ENCODE measurements at regions not wholly inside any gene's neighbourhood (a gene's known extent, or its start where the extent isn't known, plus 50 kb on each side); places are given as distances from the start of the nearest gene placed in this dataset.

DNA sequence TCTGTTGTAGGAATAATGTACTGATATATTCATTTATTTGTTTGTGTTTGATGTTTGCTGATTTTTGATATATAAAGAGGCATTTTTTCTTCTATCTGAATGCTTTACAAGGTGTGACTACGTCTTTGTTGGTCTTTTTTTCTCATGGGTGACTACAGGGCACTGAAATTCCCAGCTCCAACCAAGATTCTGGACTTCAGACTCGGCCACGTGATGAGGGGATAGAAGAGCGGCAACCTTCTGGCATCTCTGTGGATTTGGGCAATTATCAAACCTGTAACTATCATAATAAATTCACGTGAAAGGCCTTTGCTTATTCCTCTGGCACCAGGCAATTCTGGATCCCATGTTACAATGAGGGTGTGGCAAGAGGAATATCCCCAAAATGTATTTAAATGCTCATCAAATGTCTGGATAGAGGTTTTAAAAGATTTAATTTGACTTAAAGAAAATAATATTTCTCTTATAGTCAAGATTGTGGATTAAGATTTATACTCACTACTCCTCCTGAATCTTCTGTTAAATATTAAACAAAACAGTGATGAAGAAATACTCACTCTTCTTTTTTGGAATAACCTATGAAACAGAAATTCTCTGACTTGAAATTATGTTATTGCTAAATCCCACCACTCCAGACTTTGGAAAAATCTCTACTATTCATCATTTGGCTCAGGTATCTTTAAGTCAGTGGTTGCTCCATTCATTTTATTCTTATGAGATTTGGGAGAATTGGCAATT lies 276.3 kb downstream of the GPR37 start:
- H3K27ac Mint-ChIP-seq = no peak overlapping the region
- no peaks in the 10 kb centered on the region for H3K36me3 Mint-ChIP-seq
- H3K9me3 Mint-ChIP-seq = peaks cover 6% of the 10 kb centered on the region
- H3K4me1 Mint-ChIP-seq = no peaks in the 10 kb centered on the region
- no peak overlapping the region for H3K4me3 Mint-ChIP-seq
- H3K27me3 Mint-ChIP-seq = no peaks in the 10 kb centered on the region
- ATAC-seq = no peak

DNA sequence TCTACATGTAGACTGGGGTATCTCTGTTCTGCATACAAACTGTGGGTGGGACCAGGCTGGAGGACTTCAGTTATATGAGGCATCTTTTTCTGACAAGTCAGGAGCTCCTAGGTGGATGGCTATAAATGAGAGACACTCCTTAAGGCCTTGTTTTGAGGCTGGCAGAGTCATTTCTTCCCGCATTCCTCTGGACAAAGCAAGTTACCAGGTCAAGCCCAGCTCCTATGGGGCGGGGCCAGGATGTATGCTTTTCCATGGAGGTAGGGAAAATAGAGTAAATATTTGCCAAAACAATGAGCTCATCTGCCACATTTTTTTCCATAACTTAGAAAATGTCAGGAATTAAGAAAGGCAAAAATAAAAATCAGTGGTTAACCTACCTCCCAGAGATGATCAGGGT lies 283.4 kb downstream of the GPR37 start:
- peaks cover 3% of the 10 kb centered on the region for H3K9me3 Mint-ChIP-seq
- no peaks in the 10 kb centered on the region for H3K36me3 Mint-ChIP-seq
- no peak overlapping the region for H3K27ac Mint-ChIP-seq
- no peak for ATAC-seq
- no peaks in the 10 kb centered on the region for H3K4me1 Mint-ChIP-seq
- no peaks in the 10 kb centered on the region for H3K27me3 Mint-ChIP-seq
- no peak overlapping the region for H3K4me3 Mint-ChIP-seq

DNA sequence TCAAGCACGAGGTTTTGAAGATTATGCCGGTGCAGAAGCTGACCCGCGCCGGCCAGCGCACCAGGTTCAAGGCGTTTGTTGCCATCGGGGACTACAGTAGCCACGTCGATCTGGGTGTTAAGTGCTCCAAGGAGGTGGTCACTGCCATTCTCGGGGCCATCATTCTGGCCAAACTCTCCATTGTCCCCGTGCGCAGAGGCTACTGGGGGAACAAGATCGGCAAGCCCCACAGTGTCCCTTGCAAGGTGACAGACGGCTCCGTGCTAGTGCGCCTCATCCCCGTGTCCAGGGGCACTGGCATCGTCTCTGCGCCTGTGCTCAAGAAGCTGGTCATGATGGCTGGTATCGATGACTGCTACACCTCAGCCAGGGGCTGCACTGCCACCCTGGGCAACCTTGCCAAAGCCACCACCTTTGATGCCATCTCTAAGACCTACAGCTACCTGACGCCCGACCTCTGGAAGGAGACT lies 284.7 kb downstream of the GPR37 start:
- Mint-ChIP-seq H3K4me3 (no peak overlapping the region), H3K4me1 (no peaks in the 10 kb centered on the region), H3K36me3 (no peaks in the 10 kb centered on the region), H3K27me3 (no peaks in the 10 kb centered on the region), H3K27ac (no peak overlapping the region), H3K9me3 (peaks cover 6% of the 10 kb centered on the region)
- no peak for ATAC-seq

DNA sequence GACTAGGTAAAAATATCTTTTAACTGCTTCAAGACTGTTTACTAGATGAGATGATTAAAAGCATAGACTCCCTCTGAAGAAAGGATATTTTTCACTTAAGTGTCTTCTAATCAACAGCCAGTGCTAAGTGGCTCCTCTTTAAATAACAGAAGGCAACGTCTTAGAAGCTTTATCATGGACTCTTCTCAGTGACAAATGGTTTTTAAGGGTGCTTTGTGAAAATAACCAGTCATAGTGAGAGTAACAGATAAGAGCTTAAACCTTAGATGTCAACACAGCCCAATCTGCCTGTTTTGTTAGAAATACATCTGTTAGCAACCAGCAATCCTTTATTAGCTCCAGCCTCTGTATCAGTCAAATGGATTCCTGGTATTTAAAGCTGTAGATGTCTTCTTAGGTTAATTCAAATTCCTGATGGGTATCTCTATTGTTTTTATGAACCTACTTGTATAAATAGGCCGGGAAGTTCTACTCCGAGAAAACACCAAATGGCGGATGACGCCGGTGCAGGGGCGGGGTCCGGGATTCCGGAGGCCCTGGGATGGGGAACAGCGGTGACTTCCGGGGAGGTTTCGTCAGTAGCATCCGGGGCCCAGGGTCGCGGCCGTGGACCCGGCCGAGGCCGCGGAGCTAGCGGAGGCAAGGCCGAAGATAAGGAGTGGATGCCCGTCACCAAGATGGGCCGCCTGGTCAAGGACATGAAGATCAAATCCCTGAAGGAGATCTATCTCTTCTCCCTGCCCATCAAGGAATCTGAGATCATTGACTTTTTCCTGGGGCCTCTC lies 285.4 kb downstream of the GPR37 start:
- no peaks in the 10 kb centered on the region for H3K4me1 Mint-ChIP-seq
- H3K4me3 Mint-ChIP-seq = no peak overlapping the region
- peaks cover 4% of the 10 kb centered on the region for H3K9me3 Mint-ChIP-seq
- ATAC-seq = no peak
- no peak overlapping the region for H3K27ac Mint-ChIP-seq
- H3K36me3 Mint-ChIP-seq = no peaks in the 10 kb centered on the region
- H3K27me3 Mint-ChIP-seq = no peaks in the 10 kb centered on the region

DNA sequence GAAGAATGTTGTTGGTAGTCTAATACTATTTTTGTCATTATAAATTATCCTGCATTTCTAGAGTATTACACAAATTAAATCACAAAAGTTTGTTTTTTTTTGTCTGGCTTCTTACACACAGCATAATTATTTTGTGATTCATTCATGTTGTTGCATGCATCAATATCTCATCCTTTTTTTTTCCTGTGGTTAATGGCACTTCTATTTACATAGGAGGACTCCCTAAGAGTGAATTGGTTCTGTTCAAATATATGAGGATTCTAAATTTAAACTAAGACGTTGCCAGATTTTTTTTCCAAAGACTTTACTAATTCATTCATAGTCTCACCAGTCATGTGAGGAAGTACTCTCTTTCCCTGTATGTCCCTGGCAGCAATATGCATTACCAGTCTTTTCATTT lies 303.3 kb downstream of the GPR37 start:
- Mint-ChIP-seq H3K4me1 (no peaks in the 10 kb centered on the region), H3K27me3 (no peaks in the 10 kb centered on the region), H3K9me3 (peaks cover 4% of the 10 kb centered on the region), H3K4me3 (no peak overlapping the region), H3K36me3 (no peaks in the 10 kb centered on the region), H3K27ac (no peak overlapping the region)
- no peak for ATAC-seq

DNA sequence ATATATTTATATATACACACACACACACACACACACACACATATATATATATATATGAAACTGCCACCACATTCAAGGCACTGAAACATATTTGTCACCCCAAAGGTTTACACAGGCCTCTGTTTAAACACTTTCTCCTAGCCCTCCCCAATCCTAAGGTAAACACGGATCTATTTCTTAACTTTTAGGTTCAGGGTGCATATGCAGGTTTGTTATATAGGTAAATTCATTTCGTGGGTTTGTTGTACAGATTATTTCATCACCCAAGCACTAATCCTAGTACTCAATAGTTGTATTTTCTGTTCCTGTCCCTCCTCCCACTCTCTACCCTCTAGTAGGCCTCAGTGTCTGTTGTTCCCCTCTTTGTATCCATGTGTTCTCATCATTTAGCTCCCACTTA lies 305.0 kb downstream of the GPR37 start:
- H3K27ac Mint-ChIP-seq = no peak overlapping the region
- H3K9me3 Mint-ChIP-seq = peaks cover 3% of the 10 kb centered on the region
- no peaks in the 10 kb centered on the region for H3K4me1 Mint-ChIP-seq
- H3K36me3 Mint-ChIP-seq = no peaks in the 10 kb centered on the region
- H3K27me3 Mint-ChIP-seq = no peaks in the 10 kb centered on the region
- no peak overlapping the region for H3K4me3 Mint-ChIP-seq
- peak; percentile 16 for ATAC-seq

DNA sequence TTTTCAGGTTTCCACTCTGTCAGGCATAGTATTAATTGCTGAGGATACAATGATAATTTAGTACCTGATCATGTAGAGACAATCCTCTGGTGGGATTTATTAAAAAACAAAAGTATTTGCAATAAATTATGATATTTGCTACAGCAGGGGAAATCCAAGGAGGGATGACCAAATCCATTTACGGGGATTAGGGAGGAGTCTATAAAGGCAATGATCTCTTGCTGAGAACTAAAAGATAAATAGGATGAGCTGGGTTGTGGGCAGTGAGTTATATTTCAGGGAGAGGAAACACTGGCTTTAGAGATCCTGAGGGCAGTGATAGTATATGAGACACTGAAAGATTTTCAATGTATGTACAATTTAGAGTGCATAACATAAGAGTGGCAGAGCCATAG lies 305.5 kb downstream of the GPR37 start:
- H3K4me1 Mint-ChIP-seq = no peaks in the 10 kb centered on the region
- no peaks in the 10 kb centered on the region for H3K27me3 Mint-ChIP-seq
- H3K9me3 Mint-ChIP-seq = peaks cover 3% of the 10 kb centered on the region
- no peaks in the 10 kb centered on the region for H3K36me3 Mint-ChIP-seq
- H3K27ac Mint-ChIP-seq = no peak overlapping the region
- peak; percentile 16 for ATAC-seq
- no peak overlapping the region for H3K4me3 Mint-ChIP-seq

DNA sequence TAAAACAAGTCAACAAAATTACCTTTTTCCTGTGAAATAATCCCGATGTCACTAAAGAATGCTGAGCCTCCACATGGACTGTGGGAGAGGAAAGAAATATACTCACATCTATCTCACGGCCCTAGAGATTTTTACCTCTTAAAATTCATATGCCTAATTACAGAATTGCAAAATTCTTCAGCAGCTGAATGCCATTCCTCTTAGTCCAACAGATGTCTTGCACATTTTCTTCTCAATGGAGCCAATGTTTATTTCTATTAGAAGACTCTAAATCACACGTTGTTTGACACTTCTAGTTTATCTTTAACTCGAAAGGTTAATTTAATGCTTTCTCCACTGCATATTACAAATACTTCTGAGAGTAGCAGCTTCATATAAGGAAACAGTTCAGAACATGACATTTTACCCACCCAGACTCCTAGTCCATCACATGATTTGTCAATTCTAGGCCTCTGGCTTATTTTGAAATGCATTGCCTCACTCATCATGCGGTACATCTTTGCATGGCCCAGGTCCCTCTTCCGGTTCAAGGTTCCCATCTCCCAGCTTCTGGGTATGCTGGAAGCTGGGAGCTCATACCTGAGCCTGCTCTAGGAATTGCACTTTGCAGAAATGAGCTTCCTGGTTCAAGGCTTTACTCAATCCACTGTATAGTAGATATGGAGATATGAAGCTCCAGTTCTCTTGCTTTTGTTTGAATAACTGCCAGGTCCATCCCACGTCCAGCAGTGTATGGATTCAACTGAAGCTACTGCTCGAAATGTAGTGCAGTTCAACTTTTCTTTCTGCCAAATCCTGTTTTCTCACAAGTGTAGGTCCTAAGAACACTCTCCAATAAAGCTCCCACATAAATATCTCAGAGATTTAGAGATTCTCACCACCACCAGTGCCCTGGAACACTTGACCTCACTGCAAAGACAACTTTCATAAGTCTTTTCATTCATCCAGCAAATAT lies 306.2 kb downstream of the GPR37 start:
- peak; percentile 47 for ATAC-seq
- no peak overlapping the region for H3K4me3 Mint-ChIP-seq
- no peaks in the 10 kb centered on the region for H3K4me1 Mint-ChIP-seq
- no peak overlapping the region for H3K27ac Mint-ChIP-seq
- H3K9me3 Mint-ChIP-seq = peaks cover 3% of the 10 kb centered on the region
- no peaks in the 10 kb centered on the region for H3K27me3 Mint-ChIP-seq
- H3K36me3 Mint-ChIP-seq = no peaks in the 10 kb centered on the region

DNA sequence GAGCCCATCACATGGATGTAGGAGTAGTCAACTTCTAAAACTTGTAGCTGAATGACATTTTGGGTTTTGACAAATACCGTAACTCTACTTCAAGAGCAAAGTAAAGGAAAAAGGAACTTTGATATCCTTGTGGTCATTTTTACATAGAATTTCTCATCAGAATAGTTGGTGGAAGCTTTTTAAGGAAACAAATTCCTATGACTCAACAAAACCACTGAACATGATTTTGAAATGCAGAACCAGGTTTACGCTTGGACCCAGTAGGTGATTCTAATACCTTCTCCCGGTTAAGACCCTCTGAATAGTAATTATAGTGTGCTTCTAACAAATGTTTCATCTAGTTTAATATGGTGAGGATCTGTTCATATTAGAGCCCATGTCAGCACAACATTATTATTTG lies 307.8 kb downstream of the GPR37 start:
- Mint-ChIP-seq H3K27me3 (no peaks in the 10 kb centered on the region), H3K4me1 (no peaks in the 10 kb centered on the region), H3K4me3 (no peak overlapping the region), H3K36me3 (no peaks in the 10 kb centered on the region), H3K9me3 (peaks cover 3% of the 10 kb centered on the region), H3K27ac (no peak overlapping the region)
- no peak for ATAC-seq

DNA sequence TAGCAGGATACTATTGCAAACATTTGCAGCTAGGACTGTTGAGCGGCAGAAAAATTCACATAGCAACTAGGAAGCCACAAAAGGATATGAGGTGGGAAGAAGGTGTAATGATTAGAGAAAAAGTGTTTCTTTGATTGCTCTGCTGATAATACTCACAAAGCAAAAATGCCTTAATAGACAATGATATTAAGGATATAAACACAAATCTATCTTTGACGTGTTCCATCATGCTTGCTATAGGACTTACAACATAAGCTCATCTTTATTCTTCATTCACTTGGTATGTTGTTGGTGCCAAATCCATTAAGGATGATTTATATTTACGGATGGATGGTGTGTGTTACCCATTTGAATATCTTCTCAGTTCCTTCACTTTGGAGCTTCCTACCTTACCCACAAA lies 309.3 kb downstream of the GPR37 start:
- H3K27me3 Mint-ChIP-seq = no peaks in the 10 kb centered on the region
- H3K9me3 Mint-ChIP-seq = peaks cover 3% of the 10 kb centered on the region
- no peak overlapping the region for H3K4me3 Mint-ChIP-seq
- H3K27ac Mint-ChIP-seq = no peak overlapping the region
- H3K36me3 Mint-ChIP-seq = no peaks in the 10 kb centered on the region
- H3K4me1 Mint-ChIP-seq = no peaks in the 10 kb centered on the region
- no peak for ATAC-seq

DNA sequence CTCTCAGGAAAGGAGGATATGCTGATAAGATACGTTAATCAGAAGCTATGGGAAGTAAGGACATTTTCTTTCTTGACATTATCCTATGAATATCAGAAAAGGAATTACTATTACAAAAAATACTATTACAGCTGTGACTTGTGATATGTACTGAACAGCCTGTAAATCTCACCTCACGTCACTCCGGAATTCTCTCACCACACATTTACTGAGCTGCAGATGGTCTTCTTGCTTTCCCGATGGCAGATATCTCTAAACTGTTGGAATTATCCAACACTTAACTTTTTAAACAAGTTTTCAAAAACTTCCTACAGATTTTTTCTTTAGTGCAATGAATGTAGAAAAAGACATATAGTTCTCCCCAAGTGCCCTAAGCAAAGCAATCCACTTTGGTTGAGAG lies 313.4 kb downstream of the GPR37 start:
- ATAC-seq = no peak
- H3K27me3 Mint-ChIP-seq = no peaks in the 10 kb centered on the region

DNA sequence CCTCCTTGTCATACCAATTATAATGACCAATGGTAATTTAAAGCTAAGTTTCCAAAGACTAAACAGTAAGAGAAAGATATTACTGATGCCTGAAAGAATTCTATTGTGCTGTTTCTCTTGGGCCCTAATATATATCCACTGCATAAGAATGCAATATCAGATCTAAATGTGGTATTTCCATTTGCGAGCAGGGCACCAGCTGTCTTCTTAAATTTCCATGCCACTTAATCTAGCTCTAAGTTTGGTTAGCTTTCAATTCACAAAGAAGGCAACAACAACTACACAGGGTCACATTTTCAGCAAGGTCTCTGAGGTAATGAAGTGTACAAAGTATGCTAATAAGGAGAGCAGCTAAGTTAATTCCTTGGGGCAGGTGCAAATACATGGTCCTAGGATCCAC lies 315.7 kb downstream of the GPR37 start:
- Mint-ChIP-seq H3K36me3 (no peaks in the 10 kb centered on the region), H3K4me3 (no peak overlapping the region), H3K27ac (no peak overlapping the region), H3K27me3 (no peaks in the 10 kb centered on the region), H3K4me1 (no peaks in the 10 kb centered on the region), H3K9me3 (no peaks in the 10 kb centered on the region)
- ATAC-seq = no peak

More for the DNA sequence above, 313.4 kb downstream of the GPR37 start:
- no peaks in the 10 kb centered on the region for H3K4me1 Mint-ChIP-seq
- H3K4me3 Mint-ChIP-seq = no peak overlapping the region
- H3K36me3 Mint-ChIP-seq = no peaks in the 10 kb centered on the region
- H3K27ac Mint-ChIP-seq = no peak overlapping the region
- no peaks in the 10 kb centered on the region for H3K9me3 Mint-ChIP-seq

DNA sequence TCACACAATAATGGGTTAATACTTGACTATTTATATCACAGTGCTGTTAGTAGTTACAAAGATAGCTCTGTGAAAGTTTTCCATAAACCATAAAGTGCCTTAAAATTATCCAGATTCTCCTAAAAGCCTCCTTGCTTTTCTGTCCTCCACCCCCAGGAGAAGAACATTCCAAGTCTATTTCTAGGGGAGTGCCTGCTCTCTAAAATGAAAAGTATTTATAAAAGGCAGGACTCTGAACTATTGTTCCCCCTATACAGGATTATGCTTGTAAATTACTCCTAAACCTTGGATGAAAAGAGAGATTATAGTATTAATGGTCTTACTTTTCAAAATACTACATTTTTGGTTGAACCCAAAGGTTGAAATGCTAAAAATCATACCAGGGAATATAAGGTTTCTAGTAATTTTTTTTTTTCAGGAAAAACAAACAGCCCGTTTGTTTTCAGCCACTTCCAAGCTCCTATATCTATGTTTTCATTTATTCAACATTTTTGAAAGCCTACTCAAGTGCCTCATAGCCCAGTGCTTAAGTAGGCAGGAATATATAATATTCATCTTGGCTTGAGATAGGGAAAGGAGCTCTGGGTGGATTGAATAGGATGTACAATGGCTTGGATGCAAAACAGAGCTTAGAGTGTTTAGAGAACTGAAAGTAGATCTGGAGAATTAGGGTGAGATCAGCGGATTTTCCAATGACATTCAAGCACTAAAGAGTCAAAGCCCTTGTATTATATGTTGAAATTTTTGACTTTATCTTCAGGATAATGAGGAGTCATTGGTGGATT lies 320.7 kb downstream of the GPR37 start:
- Mint-ChIP-seq H3K36me3 (no peaks in the 10 kb centered on the region), H3K9me3 (no peaks in the 10 kb centered on the region), H3K4me3 (no peak overlapping the region), H3K27me3 (no peaks in the 10 kb centered on the region), H3K4me1 (no peaks in the 10 kb centered on the region), H3K27ac (no peak overlapping the region)
- ATAC-seq = no peak

DNA sequence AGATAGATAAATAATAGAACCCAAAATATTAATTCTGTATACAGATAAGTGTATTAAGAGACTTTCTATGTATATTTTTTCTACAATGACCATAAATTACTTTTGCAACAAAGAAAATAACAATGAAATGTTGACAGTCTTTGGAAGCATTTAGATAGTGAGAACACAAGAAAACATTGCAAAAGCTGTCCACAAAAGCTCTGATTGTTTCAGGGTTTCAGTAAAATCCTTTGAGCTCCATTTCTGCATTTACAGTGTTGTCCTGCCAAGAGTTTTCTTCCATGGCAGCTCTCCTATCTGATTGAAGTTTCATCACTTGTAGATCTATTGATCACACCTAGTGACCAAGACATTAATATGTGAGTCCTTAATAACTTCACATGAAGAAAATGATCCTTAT lies 321.8 kb downstream of the GPR37 start:
- Mint-ChIP-seq H3K27me3 (no peaks in the 10 kb centered on the region), H3K4me1 (no peaks in the 10 kb centered on the region), H3K36me3 (no peaks in the 10 kb centered on the region), H3K27ac (no peak overlapping the region), H3K4me3 (no peak overlapping the region), H3K9me3 (no peaks in the 10 kb centered on the region)
- no peak for ATAC-seq

DNA sequence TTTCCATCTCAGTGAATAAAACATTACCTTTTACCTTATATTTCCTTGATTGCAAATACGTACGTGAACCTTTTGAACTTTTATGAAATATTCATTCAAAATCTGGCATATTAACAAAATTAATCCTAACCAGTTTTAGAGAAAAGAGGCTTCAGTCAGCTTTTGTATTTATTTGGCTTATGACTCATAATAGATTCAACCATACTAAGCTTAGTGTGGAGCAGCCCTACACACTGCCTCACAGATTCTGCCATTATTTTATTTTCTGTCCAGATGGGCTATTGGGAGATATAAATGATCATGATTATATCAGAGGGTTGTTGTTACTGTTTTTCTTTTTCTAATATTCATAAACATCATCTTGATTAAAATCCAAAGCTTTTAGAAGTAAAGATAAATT lies 325.5 kb downstream of the GPR37 start:
- Mint-ChIP-seq H3K9me3 (no peaks in the 10 kb centered on the region), H3K4me3 (no peak overlapping the region), H3K4me1 (no peaks in the 10 kb centered on the region), H3K27me3 (no peaks in the 10 kb centered on the region), H3K36me3 (no peaks in the 10 kb centered on the region), H3K27ac (no peak overlapping the region)
- ATAC-seq = no peak

Measured in stimulated activated memory B cell treated with anti-CD40 and anti-IgM and Interleukin-4, amounts not matched to agents 10 μg/mL and 1 μg/mL and 100 μg/mL, for 72 hours (primary cell).